Kasumi-1 (cell line): ENCODE measurements at regions not wholly inside any gene's neighbourhood (a gene's known extent, or its start where the extent isn't known, plus 50 kb on each side); places are given as distances from the start of the nearest gene placed in this dataset.
A peak's percentile ranks its signal among the peaks of the same experiment; 100 is the strongest.
"Not testable (repeated sequence)": the region's sequence is repeated elsewhere in the genome, so short reads cannot be mapped to it uniquely, and the experiment has no call there.

ENCODE experiments used
- DNase-seq, 2 experiments: peaks; one replicate each; lab custom pipeline; 2025; lab: John Stamatoyannopoulos, UW

DNA sequence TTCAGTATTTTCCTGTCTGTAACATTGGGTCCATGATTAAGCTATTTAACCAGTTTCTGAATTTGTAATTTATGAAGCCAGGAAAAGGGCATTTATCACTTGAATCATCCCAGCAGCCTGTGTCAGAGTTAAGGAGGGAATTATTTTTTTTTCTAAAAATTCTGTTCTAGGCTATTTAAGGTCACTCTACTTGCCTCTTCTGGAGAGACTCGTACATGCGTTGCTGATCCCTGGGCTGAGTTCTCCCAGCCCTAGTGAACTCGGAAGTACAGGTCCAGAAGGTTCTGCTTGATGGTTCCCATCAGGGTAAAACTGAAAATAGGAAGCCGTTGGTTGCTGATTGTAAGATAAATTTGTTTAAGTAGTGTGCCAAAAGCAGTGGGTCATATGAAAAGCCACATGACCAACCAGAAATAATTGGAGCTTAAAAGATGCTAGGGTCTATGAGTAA, 90.7 kb downstream of the GPR88 start:
- DNase-seq, result no peak

DNA sequence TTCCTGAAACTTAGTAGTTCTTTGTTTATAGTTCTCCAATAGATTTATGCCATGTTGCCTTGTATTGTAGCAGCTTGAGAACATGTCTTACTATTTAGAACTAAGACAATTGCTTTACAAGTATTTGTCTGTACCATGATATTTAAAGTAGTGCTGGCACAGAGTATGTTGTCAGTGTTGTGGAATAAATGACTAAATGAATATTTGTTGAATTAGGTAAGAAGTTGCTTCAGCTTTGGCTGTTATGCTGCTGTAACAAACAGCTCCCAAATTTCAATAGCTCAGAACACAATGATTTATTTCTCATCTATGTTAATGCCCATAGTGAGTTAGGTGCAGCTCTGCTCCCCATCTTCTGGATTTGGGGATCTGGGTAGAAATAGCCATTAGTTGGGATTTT, 90.2 kb upstream of the VCAM1 start:
- no peak for DNase-seq

- peak; percentile 65 to 86 for DNase-seq
These were observed 88.5 kb upstream of the VCAM1 start for GRCh38 chr1:100631015-100631551.

- no peak for DNase-seq
These were observed 76.7 kb upstream of the VCAM1 start for GRCh38 chr1:100642826-100643225.

DNA sequence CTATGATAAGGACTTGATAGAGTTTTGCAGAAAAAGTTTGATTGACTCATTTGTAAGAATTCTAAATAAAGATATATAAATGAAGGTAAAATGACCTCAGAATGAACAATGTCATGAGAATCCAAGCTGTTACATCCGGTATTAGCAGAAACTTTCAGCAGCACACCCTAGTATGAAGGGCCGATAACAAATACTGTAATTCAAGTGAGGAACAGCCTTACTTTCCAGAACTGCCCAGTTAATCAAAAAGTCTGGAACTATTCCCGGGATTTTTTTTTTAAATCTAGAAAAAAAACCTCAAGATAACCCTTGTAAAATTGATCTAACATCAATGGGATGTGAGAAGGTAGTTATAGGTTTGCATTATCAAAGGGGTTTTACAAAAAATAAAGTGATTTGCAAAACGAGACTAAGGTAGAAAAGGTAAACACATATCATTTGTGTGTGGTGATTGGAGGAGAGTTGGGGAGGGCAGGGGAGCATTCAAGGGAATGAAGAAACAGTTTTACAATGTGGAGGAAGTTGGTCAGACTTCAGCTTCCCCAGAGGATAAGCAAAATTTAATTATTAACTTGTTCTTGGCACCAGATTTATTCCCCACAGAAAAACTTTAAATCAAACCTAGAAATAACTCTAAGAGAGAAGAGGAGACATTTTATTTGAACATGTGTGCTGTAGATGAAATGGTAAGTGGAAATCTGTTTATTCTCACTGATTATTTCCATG, 75.9 kb upstream of the VCAM1 start:
- no peak for DNase-seq

- DNase-seq, result no peak
These were observed 73.5 kb upstream of the VCAM1 start for GRCh38 chr1:100646001-100646400.

- no peak for DNase-seq
These were observed 70.4 kb upstream of the VCAM1 start for GRCh38 chr1:100649146-100649545.

GRCh38 chr1:100657876-100658715, 61.4 kb upstream of the VCAM1 start:
- no peak for DNase-seq

DNA sequence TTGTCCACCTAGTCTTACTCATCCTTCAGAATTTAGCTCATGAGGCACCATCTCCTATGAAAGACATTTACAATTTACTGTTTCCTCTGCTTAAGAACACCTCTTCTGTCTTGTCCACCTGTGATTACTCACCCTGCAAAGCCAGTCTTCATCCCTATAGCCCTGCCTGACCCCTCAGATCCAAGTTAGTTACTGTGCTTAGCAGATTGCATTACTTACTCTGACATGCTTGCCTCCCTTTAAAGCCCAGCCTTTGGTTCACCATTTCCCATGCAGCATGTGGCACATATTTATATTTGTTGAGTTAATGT, 60.9 kb upstream of the VCAM1 start:
- DNase-seq, result no peak

DNA sequence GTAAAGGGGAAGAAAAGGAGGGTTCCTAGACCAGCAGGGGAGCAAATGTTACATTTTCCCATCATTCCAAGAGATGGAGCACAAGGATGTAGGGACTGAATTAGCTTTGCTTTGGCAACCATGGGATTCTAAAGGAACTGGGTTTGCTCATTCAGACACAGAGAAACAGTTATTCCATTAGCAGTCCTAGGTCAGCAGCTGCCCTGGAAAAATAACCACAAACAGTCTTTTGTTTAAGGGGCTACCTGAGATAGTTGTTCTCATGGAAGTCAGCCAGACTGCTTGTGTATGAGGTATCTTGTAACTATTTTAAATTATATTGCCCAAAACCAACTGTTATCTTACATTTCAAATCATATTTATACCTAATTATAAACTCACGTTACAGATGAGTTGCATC, 58.4 kb upstream of the VCAM1 start:
- DNase-seq, result no peak

DNA sequence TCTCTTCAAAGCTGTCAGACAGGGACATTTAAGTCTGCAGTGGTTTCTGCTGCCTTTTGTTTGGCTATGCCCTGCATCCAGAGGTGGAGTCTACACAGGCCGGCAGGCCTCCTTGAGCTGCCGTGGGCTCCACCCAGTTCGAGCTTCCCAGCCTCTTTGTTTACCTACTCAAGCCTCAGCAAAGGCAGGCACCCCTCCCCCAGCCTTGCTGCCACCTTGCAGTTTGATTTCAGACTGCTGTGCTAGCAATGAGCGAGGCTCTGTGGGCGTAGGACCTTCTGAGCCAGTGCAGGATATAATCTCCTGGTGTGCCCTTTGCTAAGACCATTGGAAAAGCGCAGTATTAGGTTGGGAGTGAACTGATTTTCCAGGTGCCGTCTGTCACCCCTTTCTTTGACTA, 51.0 kb upstream of the VCAM1 start:
- DNase-seq, result not testable (repeated sequence)
